HG02852 (cell line): ENCODE measurements at regions not wholly inside any gene's neighbourhood (a gene's known extent, or its start where the extent isn't known, plus 50 kb on each side); places are given as distances from the start of the nearest gene placed in this dataset.
"Not testable (repeated sequence)": the region's sequence is repeated elsewhere in the genome, so short reads cannot be mapped to it uniquely, and the experiment has no call there.

Source experiments
- ATAC-seq: cut with Tn5 transposase; IDR thresholded peaks from one replicate; pipeline ENCODE4 v1.9.1; 2021; ENCODE audit warnings: mild to moderate bottlenecking, moderate library complexity; ENCODE audit not compliant: unreplicated experiment

GRCh38 chr12:24381790-24382189 is 432.3 kb upstream of the SOX5 start:
- no peak for ATAC-seq

- no peak for ATAC-seq
Observed at GRCh38 chr12:24379861-24380521, 430.5 kb upstream of the SOX5 start.

GRCh38 chr12:24379433-24379832 is 430.0 kb upstream of the SOX5 start:
- no peak for ATAC-seq

- peak; percentile 88 for ATAC-seq
Observed at GRCh38 chr12:24378548-24379407, 429.3 kb upstream of the SOX5 start.

- ATAC-seq: no peak
Observed at GRCh38 chr12:24374452-24374851, 425.0 kb upstream of the SOX5 start.

GRCh38 chr12:24373004-24373403 is 423.5 kb upstream of the SOX5 start:
- no peak for ATAC-seq

GRCh38 chr12:24366514-24366913 is 417.0 kb upstream of the SOX5 start:
- no peak for ATAC-seq

- no peak for ATAC-seq
Observed at GRCh38 chr12:24364921-24365320, 415.5 kb upstream of the SOX5 start.

- no peak for ATAC-seq
Observed at GRCh38 chr12:24363177-24363754, 413.8 kb upstream of the SOX5 start.

- no peak for ATAC-seq
Observed at GRCh38 chr12:24361877-24362580, 412.6 kb upstream of the SOX5 start.

- ATAC-seq: peak; percentile 58
Observed at GRCh38 chr12:24360907-24361306, 411.4 kb upstream of the SOX5 start.

GRCh38 chr12:24360461-24360860 is 411.0 kb upstream of the SOX5 start:
- peak; percentile 57 for ATAC-seq

- no peak for ATAC-seq
Observed at GRCh38 chr12:24360057-24360456, 410.6 kb upstream of the SOX5 start.

GRCh38 chr12:24359418-24359817 is 409.9 kb upstream of the SOX5 start:
- no peak for ATAC-seq

GRCh38 chr12:24356240-24356804 is 406.9 kb upstream of the SOX5 start:
- ATAC-seq: peak; percentile 62

GRCh38 chr12:24352363-24352762 is 402.9 kb upstream of the SOX5 start:
- ATAC-seq: no peak

- ATAC-seq: no peak
Observed at GRCh38 chr12:24349051-24349799, 399.8 kb upstream of the SOX5 start.

GRCh38 chr12:24348180-24348579 is 398.7 kb upstream of the SOX5 start:
- not testable (repeated sequence) for ATAC-seq

- no peak for ATAC-seq
Observed at GRCh38 chr12:24328261-24328660, 378.8 kb upstream of the SOX5 start.

GRCh38 chr12:24325331-24325730 is 375.9 kb upstream of the SOX5 start:
- no peak for ATAC-seq
